ENCODE measurements at regions not wholly inside any gene's neighbourhood (a gene's known extent, or its start where the extent isn't known, plus 50 kb on each side); places are given as distances from the start of the nearest gene placed in this dataset.

GRCh38 chr14:94961386-94962165 is 191.7 kb upstream of the GSC start:
- no peaks in the 10 kb centered on the region for H3K9me3 ChIP-seq (ENCODE audit: control insufficient read depth, low read depth, low read length)
- TF ChIP-seq CTCF (optimal IDR thresholded peaks at IDR 0.05 in 1 of 3, IDR thresholded peaks at IDR 0.05 in 1 of 3, conservative IDR thresholded peaks at IDR 0.05 in 1 of 3; ENCODE audit: extremely low read depth in 1 of 3, insufficient read depth in 2 of 3, low read length in 3 of 3) (no peak), EZH2 (IDR thresholded peaks at IDR 0.05; ENCODE audit: low read length) (no peak)
- H3K4me1 ChIP-seq (ENCODE audit: control insufficient read depth, extremely low read depth, insufficient read depth, low read length) = no peaks in the 10 kb centered on the region
- no peak overlapping the region for H3K4me3 ChIP-seq (ENCODE audit: control insufficient read depth in 2 of 3, extremely low read depth in 1 of 3, insufficient read depth in 2 of 3, low read depth in 1 of 3, low read length in 3 of 3)
- no peaks in the 10 kb centered on the region for H3K27me3 ChIP-seq (ENCODE audit: control insufficient read depth, extremely low read depth, insufficient read depth, low read length)
- DNase-seq (ENCODE audit: low read depth, low spot score) (no peak), FAIRE-seq (no peak)
- dilution Hi-C loops (cut with MboI; ENCODE audit: extremely low pct_ligation_motif_present, low sequenced_read_pairs) = no loop called here
- H3K9ac ChIP-seq (ENCODE audit: control insufficient read depth, extremely low read depth, insufficient read depth, low read length) = no peak overlapping the region
- H3K36me3 ChIP-seq (ENCODE audit: control insufficient read depth in 2 of 2, extremely low read depth in 1 of 2, insufficient read depth in 2 of 2, low read length in 2 of 2) = no peaks in the 10 kb centered on the region
- H3K4me2 ChIP-seq (ENCODE audit: control insufficient read depth, extremely low read depth, insufficient read depth, low read depth, low read length) = no peak overlapping the region
- H3K9me1 ChIP-seq (ENCODE audit: control insufficient read depth, extremely low read depth, insufficient read depth, low read length) = no peaks in the 10 kb centered on the region
- H2AFZ ChIP-seq (ENCODE audit: control insufficient read depth, low read length) = no peak overlapping the region
- H3K79me2 ChIP-seq (ENCODE audit: control insufficient read depth, insufficient read depth, low read length) = no peaks in the 10 kb centered on the region
- no peak overlapping the region for H3K27ac ChIP-seq (ENCODE audit: control insufficient read depth, insufficient read depth, low read length)
- no peaks in the 10 kb centered on the region for H4K20me1 ChIP-seq (ENCODE audit: control insufficient read depth, extremely low read depth, insufficient read depth, low read length)

- Histone ChIP-seq H3K9ac (ENCODE audit: control insufficient read depth, extremely low read depth, insufficient read depth, low read length) (no peak overlapping the region), H3K4me3 (ENCODE audit: control insufficient read depth in 2 of 3, extremely low read depth in 1 of 3, insufficient read depth in 2 of 3, low read depth in 1 of 3, low read length in 3 of 3) (no peak overlapping the region), H3K36me3 (ENCODE audit: control insufficient read depth in 2 of 2, extremely low read depth in 1 of 2, insufficient read depth in 2 of 2, low read length in 2 of 2) (no peaks in the 10 kb centered on the region), H3K9me3 (ENCODE audit: control insufficient read depth, low read depth, low read length) (no peaks in the 10 kb centered on the region), H3K79me2 (ENCODE audit: control insufficient read depth, insufficient read depth, low read length) (no peaks in the 10 kb centered on the region), H3K27ac (ENCODE audit: control insufficient read depth, insufficient read depth, low read length) (no peak overlapping the region), H3K4me2 (ENCODE audit: control insufficient read depth, extremely low read depth, insufficient read depth, low read depth, low read length) (no peak overlapping the region), H3K27me3 (ENCODE audit: control insufficient read depth, extremely low read depth, insufficient read depth, low read length) (no peaks in the 10 kb centered on the region), H4K20me1 (ENCODE audit: control insufficient read depth, extremely low read depth, insufficient read depth, low read length) (no peaks in the 10 kb centered on the region), H3K4me1 (ENCODE audit: control insufficient read depth, extremely low read depth, insufficient read depth, low read length) (no peaks in the 10 kb centered on the region), H3K9me1 (ENCODE audit: control insufficient read depth, extremely low read depth, insufficient read depth, low read length) (no peaks in the 10 kb centered on the region), H2AFZ (ENCODE audit: control insufficient read depth, low read length) (no peak overlapping the region)
- TF ChIP-seq EZH2 (IDR thresholded peaks at IDR 0.05; ENCODE audit: low read length) (no peak), CTCF (optimal IDR thresholded peaks at IDR 0.05 in 1 of 3, IDR thresholded peaks at IDR 0.05 in 1 of 3, conservative IDR thresholded peaks at IDR 0.05 in 1 of 3; ENCODE audit: extremely low read depth in 1 of 3, insufficient read depth in 2 of 3, low read length in 3 of 3) (no peak)
- no peak for DNase-seq (ENCODE audit: low read depth, low spot score)
- FAIRE-seq = no peak
- dilution Hi-C loops (cut with MboI; ENCODE audit: extremely low pct_ligation_motif_present, low sequenced_read_pairs) = no loop called here
These were observed 190.5 kb upstream of the GSC start for GRCh38 chr14:94960285-94961001.

Measured in keratinocyte (primary cell).